ENCODE measurements at regions not wholly inside any gene's neighbourhood (a gene's known extent, or its start where the extent isn't known, plus 50 kb on each side); places are given as distances from the start of the nearest gene placed in this dataset.

DNA sequence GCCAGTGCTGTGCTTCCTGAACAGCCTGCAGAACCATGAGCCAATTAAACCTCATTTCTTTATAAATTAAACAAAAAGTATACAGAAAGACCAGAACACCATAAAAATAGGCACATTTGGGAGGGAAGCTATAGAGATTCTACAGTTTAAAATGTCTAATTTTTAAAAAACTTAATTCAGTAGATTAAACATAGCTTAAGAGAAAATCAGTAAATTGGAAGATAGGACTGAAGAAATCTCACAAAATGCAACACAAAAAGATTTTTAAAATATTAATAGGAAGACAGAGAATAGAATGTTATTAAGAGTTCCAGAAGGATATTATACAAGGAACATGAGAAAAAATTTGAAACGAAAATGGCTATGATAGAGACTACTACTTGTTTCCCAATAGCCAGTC is 90.5 kb upstream of the SPTBN1 start:
- FAIRE-seq: no peak
- no peak overlapping the region for H3K27ac ChIP-seq (ENCODE audit: extremely low read depth, low read depth, low read length)
- no peaks in the 10 kb centered on the region for H3K9me3 ChIP-seq (replicated peaks; ENCODE audit: control insufficient read depth, insufficient read depth, low read depth, low read length)
- DNase-seq (ENCODE audit: extremely low read depth in 1 of 4, low spot score in 3 of 4): no peak
- no peak overlapping the region for H3K4me3 ChIP-seq
- no peak for ATAC-seq
- H3K79me2 ChIP-seq (ENCODE audit: control insufficient read depth, insufficient read depth, low read length): no peaks in the 10 kb centered on the region
- H3K9me1 ChIP-seq (ENCODE audit: control insufficient read depth, insufficient read depth, low read length): no peaks in the 10 kb centered on the region
- H4K20me1 ChIP-seq (replicated peaks; ENCODE audit: control insufficient read depth, insufficient read depth, low read length): no peaks in the 10 kb centered on the region
- in situ Hi-C loops (cut with MboI) (no loop called here), intact Hi-C loops (cut with micrococcal nuclease) (loop anchor here (10.0 kb wide), 1 partner anchor 139 kb away; no protein-coding TSS in a partner anchor)
- no peak overlapping the region for H3K4me2 ChIP-seq (ENCODE audit: insufficient read depth, low read length)
- no peak overlapping the region for H3K9ac ChIP-seq (ENCODE audit: insufficient read depth in 1 of 2, low read depth in 2 of 2, low read length in 2 of 2)
- no peak overlapping the region for H2AFZ ChIP-seq (ENCODE audit: low read depth, low read length)
- POLR2A ChIA-PET: no interaction called here
- H3K27me3 ChIP-seq (ENCODE audit: control insufficient read depth in 2 of 2, insufficient read depth in 2 of 2, low read length in 2 of 2): no peaks in the 10 kb centered on the region; a peak in 1 of 5 replicates
- CTCF ChIA-PET (ENCODE audit: low intra/inter-chr PET ratio): no interaction called here
- no TSS peak for BruUV-seq (replicated peaks)
- H3K4me1 ChIP-seq (replicated peaks in 1 of 2; ENCODE audit: control insufficient read depth in 2 of 2, insufficient read depth in 2 of 2, low read length in 2 of 2): no peaks in the 10 kb centered on the region
- H3K36me3 ChIP-seq (ENCODE audit: control insufficient read depth, insufficient read depth, low read length): no peaks in the 10 kb centered on the region
- WGBS (ENCODE audit: insufficient coverage, low coverage, missing lambda C conversion rate): 0% methylated on average over 1 of the region's 1 CpG
- TF ChIP-seq MYBL2 (IDR thresholded peaks at IDR 0.05; ENCODE audit: low read depth) (no peak), MYBL2 (CRISPR knock-in tag; IDR thresholded peaks at IDR 0.05; ENCODE audit: borderline replicate concordance) (no peak), HSF4 (CRISPR knock-in tag; IDR thresholded peaks at IDR 0.05; ENCODE audit: borderline replicate concordance) (no peak), JUNB (CRISPR knock-in tag; conservative IDR thresholded peaks at IDR 0.05) (no peak), DDX20 (tag; IDR thresholded peaks at IDR 0.05; ENCODE audit: low read depth) (no peak), PHTF2 (CRISPR knock-in tag; IDR thresholded peaks at IDR 0.05) (no peak), STAT5A (IDR thresholded peaks at IDR 0.05; ENCODE audit: borderline replicate concordance, low read length) (no peak), TAF9B (IDR thresholded peaks at IDR 0.05; ENCODE audit: partially characterized antibody) (no peak)
- TF ChIP-seq, protein P1, sequence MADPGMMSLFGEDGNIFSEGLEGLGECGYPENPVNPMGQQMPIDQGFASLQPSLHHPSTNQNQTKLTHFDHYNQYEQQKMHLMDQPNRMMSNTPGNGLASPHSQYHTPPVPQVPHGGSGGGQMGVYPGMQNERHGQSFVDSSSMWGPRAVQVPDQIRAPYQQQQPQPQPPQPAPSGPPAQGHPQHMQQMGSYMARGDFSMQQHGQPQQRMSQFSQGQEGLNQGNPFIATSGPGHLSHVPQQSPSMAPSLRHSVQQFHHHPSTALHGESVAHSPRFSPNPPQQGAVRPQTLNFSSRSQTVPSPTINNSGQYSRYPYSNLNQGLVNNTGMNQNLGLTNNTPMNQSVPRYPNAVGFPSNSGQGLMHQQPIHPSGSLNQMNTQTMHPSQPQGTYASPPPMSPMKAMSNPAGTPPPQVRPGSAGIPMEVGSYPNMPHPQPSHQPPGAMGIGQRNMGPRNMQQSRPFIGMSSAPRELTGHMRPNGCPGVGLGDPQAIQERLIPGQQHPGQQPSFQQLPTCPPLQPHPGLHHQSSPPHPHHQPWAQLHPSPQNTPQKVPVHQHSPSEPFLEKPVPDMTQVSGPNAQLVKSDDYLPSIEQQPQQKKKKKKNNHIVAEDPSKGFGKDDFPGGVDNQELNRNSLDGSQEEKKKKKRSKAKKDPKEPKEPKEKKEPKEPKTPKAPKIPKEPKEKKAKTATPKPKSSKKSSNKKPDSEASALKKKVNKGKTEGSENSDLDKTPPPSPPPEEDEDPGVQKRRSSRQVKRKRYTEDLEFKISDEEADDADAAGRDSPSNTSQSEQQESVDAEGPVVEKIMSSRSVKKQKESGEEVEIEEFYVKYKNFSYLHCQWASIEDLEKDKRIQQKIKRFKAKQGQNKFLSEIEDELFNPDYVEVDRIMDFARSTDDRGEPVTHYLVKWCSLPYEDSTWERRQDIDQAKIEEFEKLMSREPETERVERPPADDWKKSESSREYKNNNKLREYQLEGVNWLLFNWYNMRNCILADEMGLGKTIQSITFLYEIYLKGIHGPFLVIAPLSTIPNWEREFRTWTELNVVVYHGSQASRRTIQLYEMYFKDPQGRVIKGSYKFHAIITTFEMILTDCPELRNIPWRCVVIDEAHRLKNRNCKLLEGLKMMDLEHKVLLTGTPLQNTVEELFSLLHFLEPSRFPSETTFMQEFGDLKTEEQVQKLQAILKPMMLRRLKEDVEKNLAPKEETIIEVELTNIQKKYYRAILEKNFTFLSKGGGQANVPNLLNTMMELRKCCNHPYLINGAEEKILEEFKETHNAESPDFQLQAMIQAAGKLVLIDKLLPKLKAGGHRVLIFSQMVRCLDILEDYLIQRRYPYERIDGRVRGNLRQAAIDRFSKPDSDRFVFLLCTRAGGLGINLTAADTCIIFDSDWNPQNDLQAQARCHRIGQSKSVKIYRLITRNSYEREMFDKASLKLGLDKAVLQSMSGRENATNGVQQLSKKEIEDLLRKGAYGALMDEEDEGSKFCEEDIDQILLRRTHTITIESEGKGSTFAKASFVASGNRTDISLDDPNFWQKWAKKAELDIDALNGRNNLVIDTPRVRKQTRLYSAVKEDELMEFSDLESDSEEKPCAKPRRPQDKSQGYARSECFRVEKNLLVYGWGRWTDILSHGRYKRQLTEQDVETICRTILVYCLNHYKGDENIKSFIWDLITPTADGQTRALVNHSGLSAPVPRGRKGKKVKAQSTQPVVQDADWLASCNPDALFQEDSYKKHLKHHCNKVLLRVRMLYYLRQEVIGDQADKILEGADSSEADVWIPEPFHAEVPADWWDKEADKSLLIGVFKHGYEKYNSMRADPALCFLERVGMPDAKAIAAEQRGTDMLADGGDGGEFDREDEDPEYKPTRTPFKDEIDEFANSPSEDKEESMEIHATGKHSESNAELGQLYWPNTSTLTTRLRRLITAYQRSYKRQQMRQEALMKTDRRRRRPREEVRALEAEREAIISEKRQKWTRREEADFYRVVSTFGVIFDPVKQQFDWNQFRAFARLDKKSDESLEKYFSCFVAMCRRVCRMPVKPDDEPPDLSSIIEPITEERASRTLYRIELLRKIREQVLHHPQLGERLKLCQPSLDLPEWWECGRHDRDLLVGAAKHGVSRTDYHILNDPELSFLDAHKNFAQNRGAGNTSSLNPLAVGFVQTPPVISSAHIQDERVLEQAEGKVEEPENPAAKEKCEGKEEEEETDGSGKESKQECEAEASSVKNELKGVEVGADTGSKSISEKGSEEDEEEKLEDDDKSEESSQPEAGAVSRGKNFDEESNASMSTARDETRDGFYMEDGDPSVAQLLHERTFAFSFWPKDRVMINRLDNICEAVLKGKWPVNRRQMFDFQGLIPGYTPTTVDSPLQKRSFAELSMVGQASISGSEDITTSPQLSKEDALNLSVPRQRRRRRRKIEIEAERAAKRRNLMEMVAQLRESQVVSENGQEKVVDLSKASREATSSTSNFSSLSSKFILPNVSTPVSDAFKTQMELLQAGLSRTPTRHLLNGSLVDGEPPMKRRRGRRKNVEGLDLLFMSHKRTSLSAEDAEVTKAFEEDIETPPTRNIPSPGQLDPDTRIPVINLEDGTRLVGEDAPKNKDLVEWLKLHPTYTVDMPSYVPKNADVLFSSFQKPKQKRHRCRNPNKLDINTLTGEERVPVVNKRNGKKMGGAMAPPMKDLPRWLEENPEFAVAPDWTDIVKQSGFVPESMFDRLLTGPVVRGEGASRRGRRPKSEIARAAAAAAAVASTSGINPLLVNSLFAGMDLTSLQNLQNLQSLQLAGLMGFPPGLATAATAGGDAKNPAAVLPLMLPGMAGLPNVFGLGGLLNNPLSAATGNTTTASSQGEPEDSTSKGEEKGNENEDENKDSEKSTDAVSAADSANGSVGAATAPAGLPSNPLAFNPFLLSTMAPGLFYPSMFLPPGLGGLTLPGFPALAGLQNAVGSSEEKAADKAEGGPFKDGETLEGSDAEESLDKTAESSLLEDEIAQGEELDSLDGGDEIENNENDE (IDR thresholded peaks at IDR 0.05; ENCODE audit: low read depth, low read length): no peak

Measured in K562 (cell line).